Adrenal gland (tissue), 5 donors: ENCODE measurements at regions not wholly inside any gene's neighbourhood (a gene's known extent, or its start where the extent isn't known, plus 50 kb on each side); places are given as distances from the start of the nearest gene placed in this dataset.

Experiments used
- POLR2A ChIP-seq, 2 donors: fragments of 450-650 bp; IDR thresholded peaks; one replicate each; pipeline ENCODE4 v1.6.1; 2017; ENCODE audit warnings: antibody characterized with exemption in 2 of 2, mild to moderate bottlenecking in 2 of 2, moderate library complexity in 1 of 2
- TF ChIP-seq, protein P1 (sequence below), 6 experiments: fragments of 450-650 bp in 4 of 6; fragments of 200-600 bp in 2 of 6; sonication (generic) in 1 of 6; IDR thresholded peaks; 1 replicate in 5 of 6; 2 replicates in 1 of 6; pipeline versions ENCODE4 v1.5.1 to v1.8.0; 2016 to 2021; ENCODE audit warnings: antibody characterized with exemption in 6 of 6, mild to moderate bottlenecking in 2 of 6, moderate library complexity in 1 of 6
- donor health status: DM: no; HTN: no; CAD: no.

DNA sequence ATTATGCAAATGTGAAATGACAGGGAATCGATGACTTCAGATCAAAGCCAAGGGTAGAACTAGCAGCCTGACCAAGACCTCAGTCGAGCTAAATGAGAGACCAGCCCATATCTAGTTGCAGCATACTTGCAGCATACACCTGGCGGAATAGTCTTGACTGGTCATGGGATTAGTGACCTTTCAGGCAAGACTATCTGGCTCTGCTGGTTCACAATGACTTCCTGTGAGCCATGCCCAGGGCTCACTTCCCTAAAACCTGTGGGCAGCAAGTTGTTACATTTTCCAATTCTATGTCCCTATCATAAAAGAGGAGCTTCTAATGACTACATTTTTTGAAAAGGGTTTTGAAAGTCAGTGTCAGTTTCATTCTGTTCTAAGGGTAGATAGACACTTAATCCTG lies 1624.9 kb upstream of the CELF4 start:
- TF ChIP-seq, protein P1, sequence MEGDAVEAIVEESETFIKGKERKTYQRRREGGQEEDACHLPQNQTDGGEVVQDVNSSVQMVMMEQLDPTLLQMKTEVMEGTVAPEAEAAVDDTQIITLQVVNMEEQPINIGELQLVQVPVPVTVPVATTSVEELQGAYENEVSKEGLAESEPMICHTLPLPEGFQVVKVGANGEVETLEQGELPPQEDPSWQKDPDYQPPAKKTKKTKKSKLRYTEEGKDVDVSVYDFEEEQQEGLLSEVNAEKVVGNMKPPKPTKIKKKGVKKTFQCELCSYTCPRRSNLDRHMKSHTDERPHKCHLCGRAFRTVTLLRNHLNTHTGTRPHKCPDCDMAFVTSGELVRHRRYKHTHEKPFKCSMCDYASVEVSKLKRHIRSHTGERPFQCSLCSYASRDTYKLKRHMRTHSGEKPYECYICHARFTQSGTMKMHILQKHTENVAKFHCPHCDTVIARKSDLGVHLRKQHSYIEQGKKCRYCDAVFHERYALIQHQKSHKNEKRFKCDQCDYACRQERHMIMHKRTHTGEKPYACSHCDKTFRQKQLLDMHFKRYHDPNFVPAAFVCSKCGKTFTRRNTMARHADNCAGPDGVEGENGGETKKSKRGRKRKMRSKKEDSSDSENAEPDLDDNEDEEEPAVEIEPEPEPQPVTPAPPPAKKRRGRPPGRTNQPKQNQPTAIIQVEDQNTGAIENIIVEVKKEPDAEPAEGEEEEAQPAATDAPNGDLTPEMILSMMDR (IDR thresholded peaks at IDR 0.05), result no peak
- TF ChIP-seq POLR2A (IDR thresholded peaks at IDR 0.05), result no peak
